HG02642 (cell line): ENCODE measurements at regions not wholly inside any gene's neighbourhood (a gene's known extent, or its start where the extent isn't known, plus 50 kb on each side); places are given as distances from the start of the nearest gene placed in this dataset.

ENCODE experiments used
- ATAC-seq: cut with Tn5 transposase; IDR thresholded peaks from one replicate; pipeline ENCODE4 v1.9.1; 2021; ENCODE audit warnings: mild to moderate bottlenecking; ENCODE audit not compliant: unreplicated experiment, poor library complexity

DNA sequence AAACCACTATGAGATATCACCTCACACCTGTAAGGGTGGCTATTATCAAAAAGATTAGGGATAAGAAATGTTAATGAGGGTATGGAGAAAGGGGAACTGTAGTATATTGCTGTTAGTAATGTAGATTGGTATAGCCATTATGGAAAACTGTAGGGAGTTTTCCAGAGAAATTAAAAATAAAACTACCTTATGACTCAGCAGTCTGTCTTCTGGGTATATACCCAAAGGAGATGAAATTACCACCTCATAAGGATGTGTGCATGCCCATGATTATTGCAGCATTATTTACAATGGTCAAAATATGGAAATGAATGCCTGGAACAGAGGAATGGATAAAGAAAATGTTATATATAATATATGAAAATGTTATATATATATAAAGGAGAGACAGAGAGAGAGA, 303.8 kb downstream of the METTL15 start:
- ATAC-seq = no peak

DNA sequence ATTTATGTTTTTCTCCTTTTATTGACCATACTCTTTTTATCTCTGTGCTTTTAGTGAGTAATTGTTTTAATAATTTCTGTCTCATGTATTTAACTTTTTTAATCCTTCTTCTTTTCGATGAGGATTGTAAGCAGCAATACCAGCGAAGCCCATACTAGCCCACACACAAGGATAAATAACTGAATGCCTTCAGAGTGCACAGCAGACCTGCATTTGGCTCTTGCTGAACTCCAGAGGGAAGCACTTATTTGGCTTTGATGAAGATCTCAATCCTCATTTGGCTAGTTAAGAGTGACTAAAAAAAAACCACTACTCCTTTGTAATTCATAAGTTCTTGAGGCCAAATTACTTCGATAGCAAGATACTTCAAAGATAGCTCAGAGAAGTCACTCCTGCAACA, 293.3 kb downstream of the METTL15 start:
- no peak for ATAC-seq

- no peak for ATAC-seq
Measured at GRCh38 chr11:28400331-28401100, 292.3 kb downstream of the METTL15 start.

- ATAC-seq = no peak
Measured at GRCh38 chr11:28393348-28393747, 285.2 kb downstream of the METTL15 start.

GRCh38 chr11:28384418-28384817, 276.2 kb downstream of the METTL15 start:
- ATAC-seq = no peak

DNA sequence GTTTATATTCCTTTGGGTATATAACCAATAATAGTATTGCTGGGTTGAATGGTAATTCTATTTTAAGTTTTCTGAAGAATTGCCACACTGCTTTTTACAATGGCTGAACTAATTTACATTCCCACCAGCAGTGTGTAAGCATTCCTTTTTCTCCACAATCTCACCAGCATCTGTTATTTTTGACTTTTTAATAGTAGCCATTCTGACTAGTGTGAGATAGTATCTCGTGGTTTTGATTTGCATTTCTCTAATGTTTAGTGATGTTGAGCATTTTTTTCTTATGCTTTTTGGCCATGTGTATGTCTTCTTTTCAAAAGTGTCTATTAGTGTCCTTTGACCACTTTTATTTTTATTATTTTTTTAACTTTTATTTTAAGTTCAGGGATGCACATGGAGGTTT, 275.3 kb downstream of the METTL15 start:
- no peak for ATAC-seq
